ENCODE measurements at regions not wholly inside any gene's neighbourhood (a gene's known extent, or its start where the extent isn't known, plus 50 kb on each side); places are given as distances from the start of the nearest gene placed in this dataset.

DNA sequence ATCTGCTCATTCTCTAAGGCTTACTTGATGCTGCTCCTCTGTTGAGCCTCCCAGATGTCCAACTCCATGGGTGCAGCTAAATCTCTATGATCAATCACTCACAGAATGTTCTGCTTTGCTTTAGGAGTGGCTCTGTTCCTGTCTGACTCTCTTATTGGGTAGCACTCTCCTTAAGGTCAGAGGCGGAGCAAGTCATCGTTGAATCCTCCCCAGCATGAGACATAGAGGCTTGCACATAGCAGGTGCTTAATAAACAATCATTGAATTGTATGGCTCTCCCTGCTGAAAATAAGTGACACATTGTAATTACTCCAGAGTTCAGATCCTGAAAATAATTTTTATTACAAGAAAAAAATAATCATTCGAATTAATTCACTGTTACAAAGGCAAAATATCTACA lies 69.7 kb downstream of the NPS start:
- TF ChIP-seq, protein P1, sequence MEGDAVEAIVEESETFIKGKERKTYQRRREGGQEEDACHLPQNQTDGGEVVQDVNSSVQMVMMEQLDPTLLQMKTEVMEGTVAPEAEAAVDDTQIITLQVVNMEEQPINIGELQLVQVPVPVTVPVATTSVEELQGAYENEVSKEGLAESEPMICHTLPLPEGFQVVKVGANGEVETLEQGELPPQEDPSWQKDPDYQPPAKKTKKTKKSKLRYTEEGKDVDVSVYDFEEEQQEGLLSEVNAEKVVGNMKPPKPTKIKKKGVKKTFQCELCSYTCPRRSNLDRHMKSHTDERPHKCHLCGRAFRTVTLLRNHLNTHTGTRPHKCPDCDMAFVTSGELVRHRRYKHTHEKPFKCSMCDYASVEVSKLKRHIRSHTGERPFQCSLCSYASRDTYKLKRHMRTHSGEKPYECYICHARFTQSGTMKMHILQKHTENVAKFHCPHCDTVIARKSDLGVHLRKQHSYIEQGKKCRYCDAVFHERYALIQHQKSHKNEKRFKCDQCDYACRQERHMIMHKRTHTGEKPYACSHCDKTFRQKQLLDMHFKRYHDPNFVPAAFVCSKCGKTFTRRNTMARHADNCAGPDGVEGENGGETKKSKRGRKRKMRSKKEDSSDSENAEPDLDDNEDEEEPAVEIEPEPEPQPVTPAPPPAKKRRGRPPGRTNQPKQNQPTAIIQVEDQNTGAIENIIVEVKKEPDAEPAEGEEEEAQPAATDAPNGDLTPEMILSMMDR (IDR thresholded peaks at IDR 0.05; ENCODE audit: insufficient read depth, low read length, poor library complexity, severe bottlenecking) = no peak
- TF ChIP-seq EZH2phosphoT487 (conservative IDR thresholded peaks at IDR 0.05; ENCODE audit: low read length) = no peak
